Heart right ventricle (tissue), 16 donors: ENCODE measurements at regions not wholly inside any gene's neighbourhood (a gene's known extent, or its start where the extent isn't known, plus 50 kb on each side); places are given as distances from the start of the nearest gene placed in this dataset.

ENCODE experiments used
- ATAC-seq, 8 donors: fragments of 200-7000 bp; cut with Tn5 transposase; one replicate each; pipeline ENCODE4 v1.9.1; 2020; ENCODE audit warnings: mild to moderate bottlenecking in 8 of 8, moderate library complexity in 8 of 8, moderate number of reproducible peaks in 1 of 8
- DNase-seq, 2 donors: peaks; one replicate each; pipeline ENCODE4 v3.0.0-alpha.2; 2020
- H3K27ac ChIP-seq, 10 donors: fragments of 200-600 bp; sonication (generic) in 2 of 10; one replicate each; pipeline versions ENCODE4 v1.5.0 to v1.8.0; 2020 to 2022; ENCODE audit warnings: mild to moderate bottlenecking in 3 of 10
- H3K27me3 ChIP-seq, 7 donors: fragments of 200-600 bp; one replicate each; pipeline ENCODE4 v1.8.0; 2021 to 2022; ENCODE audit warnings: mild to moderate bottlenecking in 2 of 7
- H3K36me3 ChIP-seq, 9 donors: fragments of 200-600 bp; sonication (generic) in 1 of 9; one replicate each; pipeline versions ENCODE4 v1.5.0 to v1.8.0; 2020 to 2022; ENCODE audit warnings: mild to moderate bottlenecking in 2 of 9
- H3K4me1 ChIP-seq, 9 donors: fragments of 200-600 bp; sonication (generic) in 1 of 9; one replicate each; pipeline versions ENCODE4 v1.5.0 to v1.8.0; 2020 to 2022; ENCODE audit warnings: mild to moderate bottlenecking in 4 of 9
- H3K4me3 ChIP-seq, 10 donors: fragments of 200-600 bp; sonication (generic) in 2 of 10; one replicate each; pipeline versions ENCODE4 v1.5.0 to v1.8.0; 2020 to 2022; ENCODE audit warnings: mild to moderate bottlenecking in 7 of 10, moderate library complexity in 2 of 10
- H3K9me3 ChIP-seq, 11 donors: fragments of 200-600 bp in 10 of 11; sonication (generic) in 2 of 11; one replicate each; pipeline versions ENCODE4 v1.5.0 to v1.8.0; 2013 to 2022; ENCODE audit warnings: mild to moderate bottlenecking in 2 of 11, control low read depth in 1 of 11, moderate library complexity in 1 of 11
- CTCF ChIP-seq, 9 donors: fragments of 200-600 bp; sonication (generic) in 2 of 9; IDR thresholded peaks; one replicate each; pipeline versions ENCODE4 v1.5.0 to v1.8.0; 2021 to 2022; ENCODE audit warnings: antibody characterized with exemption in 9 of 9, mild to moderate bottlenecking in 5 of 9, moderate library complexity in 1 of 9
- WGBS, 2 donors: extraction: QIAGEN DNeasy Blood & Tissue Kit; methylation state at CpG; one replicate each; pipeline ENCODE4 v1.1.7; 2013; ENCODE audit warnings: inconsistent platforms in 1 of 2; 5-methylcytosine and 5-hydroxymethylcytosine counted together
- intact Hi-C, 10 donors: fragments of 100-400 bp; cut with DNase I; formaldehyde crosslinking; loops; one replicate each; pipeline versions ENCODE4 v1.11.1 to v1.14.2; 2022
- donor health status: Arrhythmogenic right ventricular cardiomyopathy.
- donor health status: ischemic (EF 13 %, LVEDD 7.1; RV severe dilation, severe dysfunction).
- donor health status: healthy with polysubstance abuse.
- donor health status: DM: no; HTN: yes; CAD: no.
- donor health status: DM: no; HTN: no; CAD: no.
- donor health status: ischemic (EF 25% LVEDD 6.9; RV normal size, moderate dysfunction).
- donor health status: ischemic (EF 25% LVEDD 5.7; RV mildly dilated, moderate dysfunction).
- donor health status: healthy.
- donor health status: DM: yes; HTN: yes; CAD: no.
- donor health status: Ischemic cardiomyopathy.
- donor health status: ischemic (EF 35%, LVEDD 5.7; RV mildly dilated, moderate dysfunction).
- donor health status: nonischemic (EF 11% LVEDD 7.7; RV severe dilation, severe dysfunction).
- donor health status: DM: yes; HTN: yes; CAD: no.
- donor health status: PGD.
- donor health status: ischemic (EF 29% LVEDD 5.4; RV normal size, mild dysfunction).
- donor health status: nonischemic (EF 23%, LVEDD 6.1; RV moderate dilation, normal function).

GRCh38 chr10:28798964-28799363 is 121.6 kb downstream of the BAMBI start:
- no peak for TF ChIP-seq CTCF (IDR thresholded peaks at IDR 0.05)
- Histone ChIP-seq H3K4me3 (no peak overlapping the region), H3K4me1 (peaks cover 0 to 8% (median 0%) of the 10 kb centered on the region in 9 donors), H3K27me3 (no peaks in the 10 kb centered on the region), H3K27ac (no peak overlapping the region), H3K9me3 (no peaks in the 10 kb centered on the region), H3K36me3 (no peaks in the 10 kb centered on the region)
- intact Hi-C loops: loop anchor here in 1 of 10 donors (5.0 kb wide), 1 partner anchor 193 kb away; no protein-coding TSS in a partner anchor
- 96 to 97% methylated on average over 2 of the region's 2 CpGs for WGBS, 2 donors
- ATAC-seq (no peak), DNase-seq (no peak)

DNA sequence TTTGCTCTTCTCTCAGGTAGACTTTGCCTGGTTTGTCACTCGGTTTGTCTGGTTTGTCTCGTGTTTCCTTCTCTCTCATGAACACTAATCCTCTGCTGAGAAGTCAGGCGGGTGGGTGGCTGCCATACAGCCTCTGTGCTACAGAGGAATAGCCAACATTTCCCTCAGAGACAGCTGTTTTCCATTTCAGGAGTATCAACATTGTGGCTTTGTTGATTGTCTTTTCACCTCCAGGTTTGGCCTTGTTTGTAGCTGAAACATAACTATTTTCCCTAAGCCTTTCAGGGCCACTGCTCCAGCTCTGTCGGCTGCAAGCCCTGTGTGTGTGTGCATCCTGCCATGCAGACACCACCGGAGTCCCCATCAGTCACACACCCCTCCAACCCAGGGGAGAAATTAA is 122.8 kb downstream of the BAMBI start:
- Histone ChIP-seq H3K4me1 (peaks cover 0 to 8% (median 0%) of the 10 kb centered on the region in 9 donors), H3K36me3 (no peaks in the 10 kb centered on the region), H3K27ac (no peak overlapping the region), H3K27me3 (no peaks in the 10 kb centered on the region), H3K4me3 (no peak overlapping the region), H3K9me3 (no peaks in the 10 kb centered on the region)
- TF ChIP-seq CTCF (IDR thresholded peaks at IDR 0.05): no peak
- WGBS, 2 donors: 62 to 73% methylated on average over 5 of the region's 5 CpGs
- ATAC-seq (no peak), DNase-seq (no peak)
- intact Hi-C loops: loop anchor here in 5 of 10 donors (5.0 to 10.0 kb wide), 3 partner anchors 47 to 115 kb away; no protein-coding TSS in a partner anchor

- 98 to 99% methylated on average over 5 of the region's 5 CpGs for WGBS, 2 donors
- Histone ChIP-seq H3K9me3 (no peaks in the 10 kb centered on the region), H3K27ac (no peak overlapping the region), H3K4me1 (peaks cover 0 to 16% (median 3%) of the 10 kb centered on the region in 9 donors), H3K27me3 (no peaks in the 10 kb centered on the region), H3K4me3 (no peak overlapping the region), H3K36me3 (no peaks in the 10 kb centered on the region)
- intact Hi-C loops: loop anchor here in 5 of 10 donors (5.0 to 10.0 kb wide), 3 partner anchors 46 to 116 kb away; no protein-coding TSS in a partner anchor
- ATAC-seq (no peak), DNase-seq (no peak)
- TF ChIP-seq CTCF (IDR thresholded peaks at IDR 0.05): no peak
These were observed 123.9 kb downstream of the BAMBI start for GRCh38 chr10:28801247-28801646.

GRCh38 chr10:28801869-28802268 is 124.5 kb downstream of the BAMBI start:
- no peak for TF ChIP-seq CTCF (IDR thresholded peaks at IDR 0.05)
- ATAC-seq (no peak), DNase-seq (no peak)
- intact Hi-C loops: loop anchor here in 5 of 10 donors (5.0 to 10.0 kb wide), 3 partner anchors 45 to 117 kb away; no protein-coding TSS in a partner anchor
- Histone ChIP-seq H3K4me1 (peaks cover 0 to 22% (median 4%) of the 10 kb centered on the region in 9 donors), H3K4me3 (no peak overlapping the region), H3K36me3 (no peaks in the 10 kb centered on the region), H3K9me3 (no peaks in the 10 kb centered on the region), H3K27me3 (no peaks in the 10 kb centered on the region), H3K27ac (no peak overlapping the region)
- WGBS, 2 donors: 81 to 84% methylated on average over 1 of the region's 1 CpG
